Mucosa of descending colon (tissue), 3 donors: ENCODE measurements at regions not wholly inside any gene's neighbourhood (a gene's known extent, or its start where the extent isn't known, plus 50 kb on each side); places are given as distances from the start of the nearest gene placed in this dataset.

Experiments used
- ATAC-seq: fragments of 200-7000 bp; cut with Tn5 transposase; one replicate; pipeline ENCODE4 v1.9.1; 2020; ENCODE audit warnings: mild to moderate bottlenecking, moderate library complexity
- DNase-seq, 3 donors: peaks; one replicate each; pipeline ENCODE4 v3.0.0-alpha.2; 2020
- H3K36me3 ChIP-seq: fragments of 200-600 bp; one replicate; pipeline ENCODE4 v1.8.0; 2021; ENCODE audit warnings: low read depth, mild to moderate bottlenecking
- H3K4me1 ChIP-seq: fragments of 200-600 bp; one replicate; pipeline ENCODE4 v1.8.0; 2021; ENCODE audit warnings: low read depth, mild to moderate bottlenecking
- H3K4me3 ChIP-seq: fragments of 200-600 bp; one replicate; pipeline ENCODE4 v1.8.0; 2021; ENCODE audit warnings: mild to moderate bottlenecking
- H3K9me3 ChIP-seq: fragments of 200-600 bp; one replicate; pipeline ENCODE4 v1.8.0; 2021; ENCODE audit warnings: mild to moderate bottlenecking
- intact Hi-C, 2 donors: fragments of 100-400 bp; cut with DNase I in 1 of 2; cut with micrococcal nuclease in 1 of 2; formaldehyde crosslinking; loops; one replicate each; pipeline versions ENCODE4 v1.11.0 to v1.11.1; 2022; cut with DNase I, micrococcal nuclease
- TF ChIP-seq, protein P1 (sequence below): fragments of 200-600 bp; IDR thresholded peaks from one replicate; pipeline ENCODE4 v1.8.0; 2022; ENCODE audit warnings: antibody characterized with exemption, mild to moderate bottlenecking
- donor health status: DM: no; HTN: no; CAD: no; lungs with moderate emphysema.
- donor health status: DM: no; HTN: no; CAD: no.
- donor health status: DM: no; HTN: yes; CAD: no.

- Histone ChIP-seq H3K9me3 (no peaks in the 10 kb centered on the region), H3K4me3 (no peak overlapping the region), H3K4me1 (no peaks in the 10 kb centered on the region), H3K36me3 (no peaks in the 10 kb centered on the region)
- DNase-seq (no peak), ATAC-seq (no peak)
- intact Hi-C loops = no loop called here
- TF ChIP-seq, protein P1, sequence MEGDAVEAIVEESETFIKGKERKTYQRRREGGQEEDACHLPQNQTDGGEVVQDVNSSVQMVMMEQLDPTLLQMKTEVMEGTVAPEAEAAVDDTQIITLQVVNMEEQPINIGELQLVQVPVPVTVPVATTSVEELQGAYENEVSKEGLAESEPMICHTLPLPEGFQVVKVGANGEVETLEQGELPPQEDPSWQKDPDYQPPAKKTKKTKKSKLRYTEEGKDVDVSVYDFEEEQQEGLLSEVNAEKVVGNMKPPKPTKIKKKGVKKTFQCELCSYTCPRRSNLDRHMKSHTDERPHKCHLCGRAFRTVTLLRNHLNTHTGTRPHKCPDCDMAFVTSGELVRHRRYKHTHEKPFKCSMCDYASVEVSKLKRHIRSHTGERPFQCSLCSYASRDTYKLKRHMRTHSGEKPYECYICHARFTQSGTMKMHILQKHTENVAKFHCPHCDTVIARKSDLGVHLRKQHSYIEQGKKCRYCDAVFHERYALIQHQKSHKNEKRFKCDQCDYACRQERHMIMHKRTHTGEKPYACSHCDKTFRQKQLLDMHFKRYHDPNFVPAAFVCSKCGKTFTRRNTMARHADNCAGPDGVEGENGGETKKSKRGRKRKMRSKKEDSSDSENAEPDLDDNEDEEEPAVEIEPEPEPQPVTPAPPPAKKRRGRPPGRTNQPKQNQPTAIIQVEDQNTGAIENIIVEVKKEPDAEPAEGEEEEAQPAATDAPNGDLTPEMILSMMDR = no peak
Observed at GRCh38 chr9:108709126-108709525, 146.7 kb downstream of the ACTL7B start.

- no peaks in the 10 kb centered on the region for H3K36me3 ChIP-seq
- DNase-seq (no peak), ATAC-seq (no peak)
- intact Hi-C loops = no loop called here
- TF ChIP-seq, protein P1 = no peak
- no peaks in the 10 kb centered on the region for H3K4me1 ChIP-seq
- H3K9me3 ChIP-seq = no peaks in the 10 kb centered on the region
- H3K4me3 ChIP-seq = no peak overlapping the region
Observed at GRCh38 chr9:108708448-108708847, 147.3 kb downstream of the ACTL7B start.

GRCh38 chr9:108707120-108707519 is 148.7 kb downstream of the ACTL7B start:
- DNase-seq (no peak), ATAC-seq (no peak)
- intact Hi-C loops = no loop called here
- no peaks in the 10 kb centered on the region for H3K36me3 ChIP-seq
- H3K4me1 ChIP-seq = no peaks in the 10 kb centered on the region
- TF ChIP-seq, protein P1 = no peak
- H3K9me3 ChIP-seq = no peaks in the 10 kb centered on the region
- H3K4me3 ChIP-seq = no peak overlapping the region

- no peaks in the 10 kb centered on the region for H3K9me3 ChIP-seq
- TF ChIP-seq, protein P1 = no peak
- H3K4me1 ChIP-seq = no peaks in the 10 kb centered on the region
- no peak overlapping the region for H3K4me3 ChIP-seq
- H3K36me3 ChIP-seq = no peaks in the 10 kb centered on the region
- intact Hi-C loops = no loop called here
- peak; percentile 37 for ATAC-seq
- DNase-seq = no peak
Observed at GRCh38 chr9:108704156-108704852, 151.5 kb downstream of the ACTL7B start.

DNA sequence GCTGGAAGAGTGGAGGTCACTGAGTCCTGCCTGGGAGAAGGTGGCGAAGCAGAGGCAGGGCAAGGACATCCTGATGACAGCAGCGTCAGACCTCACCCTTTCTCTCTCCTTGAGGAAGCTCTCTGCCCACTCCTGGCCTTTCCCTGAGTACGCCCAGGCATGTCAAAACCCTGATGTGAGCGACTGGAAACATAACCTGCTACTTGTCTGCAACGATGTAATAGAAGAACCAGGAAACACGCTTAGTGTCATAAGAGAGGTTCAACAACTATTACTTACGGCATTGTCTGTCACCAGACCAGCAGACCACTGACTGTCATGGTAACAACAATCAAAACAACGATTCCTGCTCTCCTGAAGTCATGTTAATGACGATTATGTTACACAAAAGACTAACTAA is 152.4 kb downstream of the ACTL7B start:
- Histone ChIP-seq H3K36me3 (no peaks in the 10 kb centered on the region), H3K9me3 (no peaks in the 10 kb centered on the region), H3K4me3 (no peak overlapping the region), H3K4me1 (no peaks in the 10 kb centered on the region)
- DNase-seq (no peak), ATAC-seq (no peak)
- intact Hi-C loops = no loop called here
- TF ChIP-seq, protein P1 = no peak

- intact Hi-C loops = no loop called here
- TF ChIP-seq, protein P1 = no peak
- ATAC-seq (no peak), DNase-seq (no peak)
- no peak overlapping the region for H3K4me3 ChIP-seq
- H3K4me1 ChIP-seq = no peaks in the 10 kb centered on the region
- no peaks in the 10 kb centered on the region for H3K36me3 ChIP-seq
- no peaks in the 10 kb centered on the region for H3K9me3 ChIP-seq
Observed at GRCh38 chr9:108702681-108703080, 153.1 kb downstream of the ACTL7B start.
